ENCODE measurements at regions not wholly inside any gene's neighbourhood (a gene's known extent, or its start where the extent isn't known, plus 50 kb on each side); places are given as distances from the start of the nearest gene placed in this dataset.

- no peak for DNase-seq (ENCODE audit: low read depth)
These were observed 204.0 kb downstream of the GADD45G start for GRCh38 chr9:89808756-89809181.

DNA sequence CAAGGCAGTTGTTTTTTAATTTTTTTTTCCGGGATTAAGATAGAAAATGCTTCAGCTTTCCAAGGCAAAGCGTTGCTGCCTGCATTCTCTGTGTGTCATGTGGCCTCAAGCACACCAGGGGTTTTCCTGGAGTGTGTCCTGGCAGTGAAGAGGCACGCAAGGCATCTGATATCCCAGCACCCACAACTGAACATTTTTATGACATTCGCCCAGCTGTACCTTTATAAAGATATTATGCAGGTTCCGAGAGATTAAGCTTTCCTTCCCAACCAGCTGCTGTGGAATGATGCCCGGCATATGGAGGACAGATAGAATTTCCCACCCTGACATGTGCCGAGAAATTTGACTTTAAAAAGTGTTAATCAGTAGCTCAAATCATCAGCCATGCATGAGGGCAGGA, 205.6 kb downstream of the GADD45G start:
- DNase-seq (ENCODE audit: low read depth): no peak

DNA sequence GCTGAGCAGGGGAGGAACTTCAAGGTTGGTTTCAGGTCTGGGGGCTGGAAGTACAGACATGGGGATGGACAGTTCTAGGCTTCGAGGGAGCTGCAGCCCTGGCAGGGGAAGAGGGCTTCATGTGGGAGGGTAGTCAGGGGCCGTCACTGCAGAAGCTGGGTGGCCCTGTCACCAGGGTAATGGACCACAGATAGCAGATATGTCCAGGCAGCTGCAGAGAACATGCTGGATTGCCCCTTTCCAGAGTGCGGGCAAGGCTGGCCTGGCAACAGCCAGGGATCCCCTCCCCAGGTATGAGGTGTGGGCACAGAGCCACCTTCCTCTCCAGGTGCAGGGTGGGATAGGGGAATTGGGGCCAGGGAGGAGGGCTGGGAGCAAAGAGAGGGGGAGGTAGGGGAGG, 206.5 kb downstream of the GADD45G start:
- DNase-seq (ENCODE audit: low read depth): no peak

DNA sequence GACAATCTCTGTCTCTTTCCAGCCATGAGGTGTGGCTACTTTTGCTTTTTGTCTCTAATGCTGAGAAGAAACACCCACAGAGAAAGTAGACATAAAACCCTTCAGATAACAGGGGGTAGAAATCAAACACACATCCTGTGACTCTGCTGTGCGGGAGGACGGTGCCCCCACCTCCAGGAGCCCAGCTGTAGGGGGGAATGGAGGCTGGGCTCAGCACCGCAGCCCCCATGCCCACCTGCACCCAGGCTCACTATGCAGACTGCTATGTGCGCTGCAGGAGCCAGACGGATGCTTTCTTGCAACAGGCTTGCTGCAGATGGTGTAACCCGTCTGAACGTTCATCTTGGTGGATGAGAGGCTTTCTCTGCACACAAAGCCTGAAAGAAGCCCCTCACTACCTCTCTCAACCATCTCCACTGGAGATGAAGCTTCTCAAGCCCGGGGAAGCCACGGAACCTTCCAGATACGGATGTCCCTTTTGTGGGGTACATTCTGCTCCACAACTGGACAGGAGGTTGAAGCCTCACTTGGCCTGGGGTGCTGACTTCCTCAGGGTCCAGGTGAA, 207.2 kb downstream of the GADD45G start:
- no peak for DNase-seq (ENCODE audit: low read depth)

- DNase-seq (ENCODE audit: low read depth): no peak
These were observed 207.9 kb downstream of the GADD45G start for GRCh38 chr9:89812556-89813181.

DNA sequence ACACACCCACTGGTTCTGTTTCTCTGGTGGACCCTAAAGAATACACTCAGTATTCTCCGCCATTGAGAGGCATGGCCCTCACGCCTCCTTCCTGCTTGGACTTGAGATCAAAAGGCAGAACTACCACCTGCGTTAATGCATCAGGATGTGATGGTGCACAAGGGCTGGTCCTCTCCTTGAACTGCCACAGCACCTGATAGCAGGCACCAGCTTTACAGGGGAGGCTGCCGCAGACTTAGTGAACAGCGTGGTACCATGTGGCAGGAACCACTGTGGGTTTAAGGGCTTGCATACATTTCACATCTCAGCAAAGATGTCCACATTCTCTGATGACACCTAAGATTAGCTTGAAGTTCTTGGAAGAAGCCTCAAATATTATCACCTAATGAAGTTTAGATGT, 208.7 kb downstream of the GADD45G start:
- DNase-seq (ENCODE audit: low read depth): no peak

GRCh38 chr9:89814340-89815040, 209.7 kb downstream of the GADD45G start:
- DNase-seq (ENCODE audit: low read depth): no peak

DNA sequence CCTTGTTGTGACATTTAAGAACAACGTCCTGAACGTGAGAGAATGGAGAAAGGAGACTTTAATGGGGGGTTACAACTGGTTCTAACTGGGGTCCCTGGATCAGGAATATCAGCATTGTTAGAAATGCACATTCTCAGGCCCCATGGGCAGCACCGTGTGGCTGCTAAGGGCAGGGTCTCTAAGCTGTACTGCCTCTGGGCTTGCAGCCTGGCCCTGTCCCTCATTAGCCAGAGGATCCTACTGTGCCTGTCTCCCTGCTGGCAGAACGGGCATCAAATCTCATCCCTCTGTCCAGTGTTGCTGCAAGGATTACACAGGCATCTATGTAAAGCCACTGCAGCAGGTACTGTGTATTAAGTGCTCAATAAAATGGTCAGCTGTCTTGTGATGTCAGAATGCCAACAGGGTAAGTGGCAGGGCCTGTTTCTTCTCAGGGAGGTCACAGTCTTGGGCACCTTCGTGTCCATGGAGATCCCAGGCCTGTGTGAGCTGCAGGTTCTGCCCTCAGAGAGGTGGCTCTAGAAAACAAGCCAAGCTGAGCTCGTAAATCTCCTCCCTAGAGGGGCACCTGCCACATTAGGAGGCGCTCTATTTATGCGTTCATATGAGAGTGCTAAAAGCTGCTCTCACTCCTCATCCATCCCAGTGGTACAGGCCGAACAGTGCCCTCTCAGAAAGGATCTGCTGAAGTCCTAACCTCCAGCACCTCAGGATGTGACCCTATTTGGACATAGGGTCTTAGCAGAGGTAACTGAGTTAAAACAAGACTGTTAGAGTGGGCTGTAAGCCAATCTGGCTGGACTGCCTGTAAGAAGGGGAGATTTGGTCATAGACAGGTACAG, 210.5 kb downstream of the GADD45G start:
- no peak for DNase-seq (ENCODE audit: low read depth)

- no peak for DNase-seq (ENCODE audit: low read depth)
These were observed 211.2 kb downstream of the GADD45G start for GRCh38 chr9:89815903-89816573.

GRCh38 chr9:89817151-89817950, 212.5 kb downstream of the GADD45G start:
- DNase-seq (ENCODE audit: low read depth): no peak

DNA sequence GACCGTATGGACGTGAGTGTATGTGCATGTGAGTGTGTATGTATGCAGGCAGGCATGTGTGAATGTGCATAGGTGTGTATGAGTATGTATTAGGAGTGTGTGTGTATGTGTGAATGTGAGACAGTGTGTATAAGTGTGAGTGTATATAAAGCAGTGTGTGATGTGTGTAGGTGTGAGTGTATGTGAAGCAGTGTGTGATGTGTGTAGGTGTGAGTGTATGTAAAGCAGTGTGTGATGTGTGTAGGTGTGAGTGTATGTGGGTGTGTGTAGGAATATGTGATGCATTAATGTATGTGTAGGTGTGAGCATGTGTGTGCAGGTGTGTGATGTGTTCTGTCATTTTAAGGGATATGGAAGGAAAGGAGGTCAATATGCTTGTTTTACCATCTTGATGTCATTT, 215.5 kb downstream of the GADD45G start:
- DNase-seq (ENCODE audit: low read depth): no peak

DNA sequence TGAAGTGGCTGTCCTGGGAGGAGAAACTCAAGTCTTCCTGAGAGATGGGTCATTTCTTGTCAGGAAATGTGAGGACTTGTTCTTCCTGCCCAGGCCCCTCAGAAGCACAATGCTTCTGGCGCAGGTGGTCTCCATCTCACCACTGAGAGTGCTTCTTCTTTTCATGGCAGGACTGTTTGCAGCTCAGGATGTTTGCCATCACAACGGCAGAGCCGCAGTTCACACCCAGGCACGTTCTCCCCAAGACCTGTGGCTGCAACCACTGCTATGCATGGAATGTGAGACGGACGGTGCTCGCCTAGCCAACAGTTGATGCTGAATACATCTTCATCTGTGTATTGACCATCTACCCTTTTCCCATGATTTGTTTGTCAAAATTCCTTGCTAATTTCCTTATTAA, 216.3 kb downstream of the GADD45G start:
- DNase-seq (ENCODE audit: low read depth): no peak

- no peak for DNase-seq (ENCODE audit: low read depth)
These were observed 218.2 kb downstream of the GADD45G start for GRCh38 chr9:89822996-89823395.

- DNase-seq (ENCODE audit: low read depth): no peak
These were observed 220.9 kb downstream of the GADD45G start for GRCh38 chr9:89825669-89826068.

DNA sequence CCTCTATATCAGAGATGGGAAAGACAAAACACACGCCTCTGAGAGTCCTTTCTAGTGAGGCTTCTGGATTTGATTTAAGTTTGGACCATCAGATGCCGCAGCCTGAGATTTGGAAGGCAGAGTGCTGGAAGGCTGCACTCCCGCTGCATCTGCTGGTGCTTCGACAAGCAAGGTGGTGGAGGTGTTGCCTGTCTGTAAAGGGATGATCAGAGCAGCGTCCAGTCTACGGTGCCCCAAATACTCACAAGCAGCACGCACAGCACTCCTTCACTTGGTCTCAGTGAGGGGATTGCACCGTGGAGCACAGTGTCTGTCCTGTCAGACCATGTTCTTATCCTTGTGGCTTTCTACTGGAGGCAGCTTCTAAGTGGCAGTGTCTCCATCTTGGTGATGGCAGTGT, 221.4 kb downstream of the GADD45G start:
- no peak for DNase-seq (ENCODE audit: low read depth)

DNA sequence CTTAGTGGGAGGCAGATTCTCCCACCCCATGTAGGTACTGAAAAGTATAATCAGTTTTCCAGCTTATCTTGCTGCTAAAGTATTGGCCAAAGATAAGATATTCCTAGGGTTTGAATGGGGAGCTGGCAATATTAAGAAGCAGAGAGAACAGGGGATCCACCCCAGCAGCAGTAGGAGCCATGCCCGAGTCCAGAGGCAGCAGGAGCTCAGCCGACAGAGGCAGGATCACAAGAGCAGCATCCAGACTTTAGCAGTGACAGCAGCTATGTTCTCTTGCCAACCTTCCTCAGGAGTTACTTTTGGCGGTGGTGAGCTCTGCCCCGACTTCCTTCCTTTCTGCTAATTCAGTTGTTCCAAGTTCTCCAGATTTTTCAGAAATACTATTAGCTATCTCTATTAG, 224.5 kb downstream of the GADD45G start:
- no peak for DNase-seq (ENCODE audit: low read depth)

GRCh38 chr9:89835666-89836065, 230.9 kb downstream of the GADD45G start:
- DNase-seq (ENCODE audit: low read depth): no peak

DNA sequence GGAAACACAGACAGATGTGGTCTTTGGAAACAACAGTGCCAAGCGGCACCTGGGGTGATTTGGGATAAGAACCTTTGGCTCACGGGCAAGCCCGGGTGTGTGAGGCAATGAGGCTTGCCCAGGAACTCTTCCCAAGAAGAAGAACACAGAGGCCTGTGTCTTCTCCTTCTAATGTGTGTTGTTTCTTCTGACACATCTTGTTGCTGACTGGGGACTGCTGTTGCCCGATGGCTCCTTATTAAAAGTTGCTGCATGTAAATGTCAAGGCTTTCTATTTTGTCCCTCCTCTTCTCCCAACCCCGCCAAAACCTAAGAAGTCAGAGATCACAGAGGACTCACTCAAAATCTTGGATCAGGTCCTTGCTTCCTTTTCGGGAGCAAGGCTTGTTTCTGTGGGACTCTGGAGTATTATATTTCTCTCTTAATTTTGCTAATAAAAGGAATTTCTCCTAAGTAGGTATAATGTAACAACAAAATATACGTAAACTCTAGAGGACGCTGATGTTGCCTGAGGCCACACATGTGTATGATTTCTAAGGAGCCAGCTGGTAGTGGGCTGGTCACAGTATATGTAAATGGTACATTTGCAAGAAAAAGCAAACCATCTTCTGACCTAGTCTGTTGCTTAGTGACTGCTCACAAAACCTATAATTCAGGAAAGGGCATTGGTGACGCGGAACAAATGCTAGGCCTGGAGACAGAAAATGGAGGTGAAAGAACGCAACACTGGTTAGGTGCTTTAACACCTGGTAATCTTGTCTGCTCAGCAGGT, 232.5 kb downstream of the GADD45G start:
- DNase-seq (ENCODE audit: low read depth): no peak

DNA sequence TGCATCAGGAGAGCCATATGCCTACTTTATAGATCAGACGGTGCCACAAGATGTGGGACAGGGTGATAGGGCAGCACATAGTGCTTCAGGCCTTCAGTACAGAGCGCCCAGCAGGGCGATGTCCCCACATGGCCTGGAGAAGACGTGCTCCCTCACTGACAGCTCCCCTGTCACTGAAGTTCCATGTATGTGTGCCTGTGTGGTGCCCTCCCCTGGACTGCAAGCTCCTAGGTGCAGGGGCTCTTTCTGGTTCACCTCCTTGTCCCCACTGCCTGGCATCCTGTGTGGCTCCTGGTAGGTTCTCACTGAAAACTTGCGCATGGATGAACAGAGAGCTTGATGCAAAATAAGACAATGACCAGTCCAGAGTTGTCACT, 233.1 kb downstream of the GADD45G start:
- no peak for DNase-seq (ENCODE audit: low read depth)

- no peak for DNase-seq (ENCODE audit: low read depth)
These were observed 233.8 kb downstream of the GADD45G start for GRCh38 chr9:89838621-89839020.

DNA sequence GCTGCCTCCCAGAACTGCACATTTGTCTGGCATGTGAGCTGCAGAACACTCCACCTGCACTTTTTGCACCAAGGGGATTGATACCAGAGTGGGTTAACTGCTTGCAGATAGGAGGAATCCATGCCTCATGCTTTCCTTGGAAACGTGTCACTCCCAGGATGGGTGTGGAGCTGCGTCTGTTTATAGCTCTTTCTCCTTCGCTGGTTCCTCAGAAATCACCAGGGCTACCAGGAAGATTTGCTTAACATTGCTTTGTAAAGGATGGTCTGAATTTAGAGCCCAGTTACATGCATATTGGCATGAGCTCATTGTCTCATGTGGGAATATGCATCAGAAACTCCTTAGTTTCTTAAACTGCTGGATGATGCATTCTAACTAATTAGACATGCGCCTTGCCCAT, 234.6 kb downstream of the GADD45G start:
- no peak for DNase-seq (ENCODE audit: low read depth)

All from stimulated activated CD8-positive, alpha-beta memory T cell treated with anti-CD3 and anti-CD28 coated beads, Interleukin-15, amount 100 ng/mL, for 1 hour (primary cell).